GM23338 (cell line): ENCODE measurements at regions not wholly inside any gene's neighbourhood (a gene's known extent, or its start where the extent isn't known, plus 50 kb on each side); places are given as distances from the start of the nearest gene placed in this dataset.

ENCODE experiments used
- ATAC-seq: fragments of 200-7000 bp; cut with Tn5 transposase; 3 replicates; pipeline ENCODE4 v1.9.1; 2020
- DNase-seq: peaks from one replicate; pipeline ENCODE4 v3.0.0-alpha.2; 2015; ENCODE audit warnings: low spot score
- H2AFZ ChIP-seq: fragments of 200-600 bp; sonication (generic); 2 replicates; pipeline ENCODE4 v1.8.0; 2016; ENCODE audit warnings: antibody characterized with exemption, mild to moderate bottlenecking, moderate library complexity
- H3F3A ChIP-seq: fragments of 200-600 bp; sonication (generic); replicated peaks from 2 replicates; pipeline ENCODE4 v1.8.0; 2017; ENCODE audit warnings: antibody characterized with exemption, mixed run types, low read depth
- H3K27ac ChIP-seq: fragments of 200-600 bp; sonication (generic); 2 replicates; pipeline ENCODE4 v1.6.1; 2016; ENCODE audit warnings: low read depth
- H3K27me3 ChIP-seq: fragments of 200-600 bp; sonication (generic); 2 replicates; pipeline ENCODE4 v1.8.0; 2016; ENCODE audit warnings: mild to moderate bottlenecking, mixed run types, moderate library complexity; ENCODE audit not compliant: insufficient read depth
- H3K36me3 ChIP-seq: fragments of 200-600 bp; sonication (generic); 2 replicates; pipeline ENCODE4 v1.8.0; 2016; ENCODE audit warnings: mild to moderate bottlenecking; ENCODE audit not compliant: insufficient read depth
- H3K4me1 ChIP-seq: fragments of 200-600 bp; sonication (generic); 2 replicates; pipeline ENCODE4 v1.8.0; 2016; ENCODE audit warnings: mild to moderate bottlenecking, moderate library complexity; ENCODE audit not compliant: insufficient read depth
- H3K4me2 ChIP-seq: fragments of 200-600 bp; sonication (generic); 2 replicates; pipeline ENCODE4 v1.7.1; 2017; ENCODE audit warnings: mixed run types
- H3K4me3 ChIP-seq: fragments of 200-600 bp; sonication (generic); 2 replicates; pipeline ENCODE4 v1.6.1; 2016; ENCODE audit warnings: mixed run types
- H3K79me2 ChIP-seq: fragments of 200-600 bp; sonication (generic); replicated peaks from 2 replicates; pipeline ENCODE4 v1.8.0; 2017; ENCODE audit warnings: mild to moderate bottlenecking; ENCODE audit not compliant: insufficient read depth
- H3K9me2 ChIP-seq: fragments of 200-600 bp; sonication (generic); 2 replicates; pipeline ENCODE4 v1.8.0; 2017; ENCODE audit not compliant: insufficient read depth
- H4K20me1 ChIP-seq: fragments of 200-600 bp; sonication (generic); replicated peaks from 2 replicates; pipeline ENCODE4 v1.8.0; 2017; ENCODE audit warnings: mild to moderate bottlenecking; ENCODE audit not compliant: insufficient read depth
- H3K27ac Mint-ChIP-seq: 2 replicates; pipeline ENCODE4 v1.8.0; 2020; ENCODE audit warnings: inconsistent platforms, mild to moderate bottlenecking, moderate library complexity, mixed read lengths
- H3K27me3 Mint-ChIP-seq: 3 replicates; pipeline ENCODE4 v1.8.0; 2022; ENCODE audit warnings: low read depth, mild to moderate bottlenecking, moderate library complexity, mixed read lengths, inconsistent platforms; ENCODE audit not compliant: insufficient read depth, poor library complexity
- H3K36me3 Mint-ChIP-seq: 3 replicates; pipeline ENCODE4 v1.8.0; 2021; ENCODE audit warnings: low read depth, mild to moderate bottlenecking, inconsistent platforms, moderate library complexity, mixed read lengths
- H3K4me1 Mint-ChIP-seq: 3 replicates; pipeline ENCODE4 v1.8.0; 2020; ENCODE audit warnings: mild to moderate bottlenecking, inconsistent platforms, mixed read lengths
- H3K4me3 Mint-ChIP-seq: 3 replicates; pipeline ENCODE4 v1.8.0; 2021; ENCODE audit warnings: moderate library complexity, mild to moderate bottlenecking, inconsistent platforms, mixed read lengths
- H3K9me3 Mint-ChIP-seq: 3 replicates; pipeline ENCODE4 v1.8.0; 2020; ENCODE audit warnings: moderate library complexity, mild to moderate bottlenecking, inconsistent platforms, mixed read lengths
- CREB1 ChIP-seq: fragments of 250-450 bp; sonication (Bioruptor Pico); IDR thresholded peaks from 2 replicates; pipeline ENCODE4 v1.5.0; 2020; ENCODE audit warnings: low read depth, mild to moderate bottlenecking, moderate library complexity
- CTCF ChIP-seq, 2 experiments: fragments of 200-600 bp in 1 of 2; sonication (generic) in 1 of 2; conservative IDR thresholded peaks; 2 replicates each; pipeline versions ENCODE4 v1.5.1 to v1.6.1; 2016 to 2017; ENCODE audit warnings: antibody characterized with exemption in 2 of 2, low read depth in 2 of 2, mild to moderate bottlenecking in 2 of 2, moderate library complexity in 1 of 2
- EZH2phosphoT487 ChIP-seq: fragments of 200-600 bp; sonication (generic); IDR thresholded peaks from one replicate; pipeline ENCODE4 v1.8.1; 2018; ENCODE audit warnings: antibody characterized with exemption; ENCODE audit not compliant: unreplicated experiment
- NANOG ChIP-seq: IDR thresholded peaks from 2 replicates; pipeline ENCODE4 v1.6.1; 2016; ENCODE audit warnings: antibody characterized with exemption, borderline replicate concordance
- STAT1 ChIP-seq: IDR thresholded peaks from one replicate; pipeline ENCODE4 v1.6.1; 2016; ENCODE audit warnings: antibody characterized with exemption; ENCODE audit not compliant: unreplicated experiment
- ZNF114 ChIP-seq: fragments of 250-450 bp; sonication (Bioruptor Pico); IDR thresholded peaks from 2 replicates; pipeline ENCODE4 v1.5.0; 2020; ENCODE audit warnings: mild to moderate bottlenecking, moderate library complexity
- ZNF331 ChIP-seq: fragments of 250-450 bp; sonication (Bioruptor Pico); IDR thresholded peaks from 2 replicates; pipeline ENCODE4 v1.5.0; 2020; ENCODE audit warnings: low read depth, mild to moderate bottlenecking, moderate library complexity

DNA sequence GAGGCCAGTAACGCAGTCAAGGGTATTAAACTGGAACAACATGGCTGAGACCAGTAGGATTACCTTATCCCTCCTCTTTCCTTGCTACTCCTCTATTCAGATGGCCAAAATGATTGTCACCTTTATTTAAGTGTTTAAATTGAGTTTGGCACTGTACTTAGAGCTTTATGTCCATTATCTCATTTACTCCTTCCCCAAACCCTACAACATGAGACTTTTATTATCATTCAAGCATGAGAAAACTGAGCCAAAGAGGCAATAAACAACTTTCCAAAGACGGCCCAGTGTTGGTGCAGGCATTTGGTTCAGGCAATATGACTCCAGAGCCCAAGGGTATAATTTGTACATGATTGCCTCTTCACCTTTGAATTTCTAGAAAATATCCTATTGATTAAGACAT, 370.9 kb upstream of the KITLG start:
- Histone ChIP-seq H3K27me3 (peaks cover 55% of the 10 kb centered on the region), H3K27ac (no peak overlapping the region), H2AFZ (no peak overlapping the region), H4K20me1 (no peaks in the 10 kb centered on the region), H3K9me2 (no peaks in the 10 kb centered on the region), H3K4me2 (peak overlapping the region; percentile 29; the same call in 1 of the 2 replicates), H3K36me3 (no peaks in the 10 kb centered on the region), H3K4me1 (peaks cover 41% of the 10 kb centered on the region), H3K79me2 (no peaks in the 10 kb centered on the region), H3F3A (no peaks in the 10 kb centered on the region), H3K4me3 (no peak overlapping the region)
- peaks cover 44% of the 10 kb centered on the region for H3K4me1 Mint-ChIP-seq
- DNase-seq (no peak), ATAC-seq (no peak)
- peaks cover 57% of the 10 kb centered on the region for H3K27me3 Mint-ChIP-seq
- H3K4me3 Mint-ChIP-seq: no peak overlapping the region
- peaks cover 5% of the 10 kb centered on the region; the same call in 1 of the 3 replicates for H3K36me3 Mint-ChIP-seq
- H3K9me3 Mint-ChIP-seq: peaks cover 13% of the 10 kb centered on the region; the same call in 2 of the 3 replicates
- TF ChIP-seq CTCF (conservative IDR thresholded peaks at IDR 0.05; ENCODE audit: low read depth in 2 of 2) (no peak), STAT1 (no peak), ZNF331 (CRISPR knock-in tag) (no peak), NANOG (no peak), CREB1 (CRISPR knock-in tag) (no peak), EZH2phosphoT487 (no peak), ZNF114 (CRISPR knock-in tag) (no peak)
- no peak overlapping the region for H3K27ac Mint-ChIP-seq

DNA sequence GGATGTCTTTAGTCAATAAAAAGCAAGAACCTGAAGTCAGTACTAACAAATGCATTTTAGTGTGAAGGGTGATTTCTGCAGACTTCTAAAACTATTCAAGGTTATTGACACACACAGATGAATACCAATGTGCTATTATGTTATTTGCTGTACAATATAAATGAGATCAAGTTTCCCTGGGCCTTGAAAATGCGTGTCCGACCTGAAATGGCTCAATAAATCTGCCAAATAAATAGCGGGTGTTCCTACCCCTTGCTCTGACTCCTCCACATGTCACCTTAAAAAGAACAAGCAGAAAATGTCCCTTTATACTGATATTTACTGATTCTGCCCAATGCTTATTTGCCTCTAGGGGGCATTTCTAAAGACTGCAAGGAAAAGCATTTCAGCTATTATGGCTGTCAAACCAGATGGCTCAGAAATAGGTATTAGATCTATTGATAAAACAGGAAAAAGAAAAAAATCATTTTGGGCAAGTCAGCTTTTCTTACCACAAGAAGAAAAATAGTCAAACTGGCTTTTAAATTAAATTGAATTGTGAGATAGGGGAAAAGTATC, 367.3 kb upstream of the KITLG start:
- no peak overlapping the region for H3K4me3 ChIP-seq
- H3K27me3 ChIP-seq: peaks cover 23% of the 10 kb centered on the region
- Mint-ChIP-seq H3K4me1 (peaks cover 37% of the 10 kb centered on the region), H3K9me3 (peaks cover 13% of the 10 kb centered on the region; the same call in 2 of the 3 replicates), H3K4me3 (no peak overlapping the region), H3K27me3 (peaks cover 27% of the 10 kb centered on the region), H3K36me3 (peaks cover 5% of the 10 kb centered on the region; the same call in 1 of the 3 replicates), H3K27ac (no peak overlapping the region)
- peaks cover 10% of the 10 kb centered on the region for H3K9me2 ChIP-seq
- H4K20me1 ChIP-seq: no peaks in the 10 kb centered on the region
- no peaks in the 10 kb centered on the region for H3K79me2 ChIP-seq
- no peak overlapping the region for H2AFZ ChIP-seq
- ATAC-seq: no peak
- H3K27ac ChIP-seq: no peak overlapping the region
- H3K4me2 ChIP-seq: no peak overlapping the region
- DNase-seq: peak; percentile 24
- H3K36me3 ChIP-seq: no peaks in the 10 kb centered on the region
- peaks cover 25% of the 10 kb centered on the region for H3K4me1 ChIP-seq
- H3F3A ChIP-seq: no peaks in the 10 kb centered on the region
- TF ChIP-seq STAT1 (no peak), CTCF (conservative IDR thresholded peaks at IDR 0.05; ENCODE audit: low read depth in 2 of 2) (peak; percentile 42 to 59; a peak in 3 of 4 replicates)
